ENCODE measurements at regions not wholly inside any gene's neighbourhood (a gene's known extent, or its start where the extent isn't known, plus 50 kb on each side); places are given as distances from the start of the nearest gene placed in this dataset.

DNA sequence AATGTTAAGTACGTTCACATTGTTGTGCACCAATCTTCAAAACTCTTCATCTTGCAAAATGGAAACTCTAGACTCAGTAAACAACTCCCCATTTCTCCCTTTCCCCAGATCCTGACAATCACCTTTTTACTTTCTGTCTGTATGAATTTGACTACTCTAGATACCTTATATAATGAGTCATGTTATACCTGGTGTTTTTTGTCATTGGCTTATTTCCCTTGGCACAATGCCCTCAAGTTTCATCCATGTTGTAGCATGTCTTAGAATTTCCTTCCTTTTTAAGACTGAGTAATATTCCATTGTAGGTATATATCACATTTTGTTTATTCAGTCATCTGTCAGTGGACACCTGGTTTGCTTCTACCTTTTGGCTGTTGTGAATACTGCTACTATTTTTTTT is 399.5 kb downstream of the LMO4 start:
- TF ChIP-seq, protein P1, sequence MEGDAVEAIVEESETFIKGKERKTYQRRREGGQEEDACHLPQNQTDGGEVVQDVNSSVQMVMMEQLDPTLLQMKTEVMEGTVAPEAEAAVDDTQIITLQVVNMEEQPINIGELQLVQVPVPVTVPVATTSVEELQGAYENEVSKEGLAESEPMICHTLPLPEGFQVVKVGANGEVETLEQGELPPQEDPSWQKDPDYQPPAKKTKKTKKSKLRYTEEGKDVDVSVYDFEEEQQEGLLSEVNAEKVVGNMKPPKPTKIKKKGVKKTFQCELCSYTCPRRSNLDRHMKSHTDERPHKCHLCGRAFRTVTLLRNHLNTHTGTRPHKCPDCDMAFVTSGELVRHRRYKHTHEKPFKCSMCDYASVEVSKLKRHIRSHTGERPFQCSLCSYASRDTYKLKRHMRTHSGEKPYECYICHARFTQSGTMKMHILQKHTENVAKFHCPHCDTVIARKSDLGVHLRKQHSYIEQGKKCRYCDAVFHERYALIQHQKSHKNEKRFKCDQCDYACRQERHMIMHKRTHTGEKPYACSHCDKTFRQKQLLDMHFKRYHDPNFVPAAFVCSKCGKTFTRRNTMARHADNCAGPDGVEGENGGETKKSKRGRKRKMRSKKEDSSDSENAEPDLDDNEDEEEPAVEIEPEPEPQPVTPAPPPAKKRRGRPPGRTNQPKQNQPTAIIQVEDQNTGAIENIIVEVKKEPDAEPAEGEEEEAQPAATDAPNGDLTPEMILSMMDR (IDR thresholded peaks at IDR 0.05; ENCODE audit: insufficient read depth, low read length): no peak
- TF ChIP-seq, protein P2, sequence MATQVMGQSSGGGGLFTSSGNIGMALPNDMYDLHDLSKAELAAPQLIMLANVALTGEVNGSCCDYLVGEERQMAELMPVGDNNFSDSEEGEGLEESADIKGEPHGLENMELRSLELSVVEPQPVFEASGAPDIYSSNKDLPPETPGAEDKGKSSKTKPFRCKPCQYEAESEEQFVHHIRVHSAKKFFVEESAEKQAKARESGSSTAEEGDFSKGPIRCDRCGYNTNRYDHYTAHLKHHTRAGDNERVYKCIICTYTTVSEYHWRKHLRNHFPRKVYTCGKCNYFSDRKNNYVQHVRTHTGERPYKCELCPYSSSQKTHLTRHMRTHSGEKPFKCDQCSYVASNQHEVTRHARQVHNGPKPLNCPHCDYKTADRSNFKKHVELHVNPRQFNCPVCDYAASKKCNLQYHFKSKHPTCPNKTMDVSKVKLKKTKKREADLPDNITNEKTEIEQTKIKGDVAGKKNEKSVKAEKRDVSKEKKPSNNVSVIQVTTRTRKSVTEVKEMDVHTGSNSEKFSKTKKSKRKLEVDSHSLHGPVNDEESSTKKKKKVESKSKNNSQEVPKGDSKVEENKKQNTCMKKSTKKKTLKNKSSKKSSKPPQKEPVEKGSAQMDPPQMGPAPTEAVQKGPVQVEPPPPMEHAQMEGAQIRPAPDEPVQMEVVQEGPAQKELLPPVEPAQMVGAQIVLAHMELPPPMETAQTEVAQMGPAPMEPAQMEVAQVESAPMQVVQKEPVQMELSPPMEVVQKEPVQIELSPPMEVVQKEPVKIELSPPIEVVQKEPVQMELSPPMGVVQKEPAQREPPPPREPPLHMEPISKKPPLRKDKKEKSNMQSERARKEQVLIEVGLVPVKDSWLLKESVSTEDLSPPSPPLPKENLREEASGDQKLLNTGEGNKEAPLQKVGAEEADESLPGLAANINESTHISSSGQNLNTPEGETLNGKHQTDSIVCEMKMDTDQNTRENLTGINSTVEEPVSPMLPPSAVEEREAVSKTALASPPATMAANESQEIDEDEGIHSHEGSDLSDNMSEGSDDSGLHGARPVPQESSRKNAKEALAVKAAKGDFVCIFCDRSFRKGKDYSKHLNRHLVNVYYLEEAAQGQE (IDR thresholded peaks at IDR 0.05; ENCODE audit: insufficient replicate concordance, low read depth): no peak
- TF ChIP-seq POLR2AphosphoS5 (IDR thresholded peaks at IDR 0.05; ENCODE audit: low read depth) (no peak), GABPA (IDR thresholded peaks at IDR 0.05; ENCODE audit: low read depth) (no peak)

All from HL-60 (cell line).